ENCODE measurements at regions not wholly inside any gene's neighbourhood (a gene's known extent, or its start where the extent isn't known, plus 50 kb on each side); places are given as distances from the start of the nearest gene placed in this dataset.

DNA sequence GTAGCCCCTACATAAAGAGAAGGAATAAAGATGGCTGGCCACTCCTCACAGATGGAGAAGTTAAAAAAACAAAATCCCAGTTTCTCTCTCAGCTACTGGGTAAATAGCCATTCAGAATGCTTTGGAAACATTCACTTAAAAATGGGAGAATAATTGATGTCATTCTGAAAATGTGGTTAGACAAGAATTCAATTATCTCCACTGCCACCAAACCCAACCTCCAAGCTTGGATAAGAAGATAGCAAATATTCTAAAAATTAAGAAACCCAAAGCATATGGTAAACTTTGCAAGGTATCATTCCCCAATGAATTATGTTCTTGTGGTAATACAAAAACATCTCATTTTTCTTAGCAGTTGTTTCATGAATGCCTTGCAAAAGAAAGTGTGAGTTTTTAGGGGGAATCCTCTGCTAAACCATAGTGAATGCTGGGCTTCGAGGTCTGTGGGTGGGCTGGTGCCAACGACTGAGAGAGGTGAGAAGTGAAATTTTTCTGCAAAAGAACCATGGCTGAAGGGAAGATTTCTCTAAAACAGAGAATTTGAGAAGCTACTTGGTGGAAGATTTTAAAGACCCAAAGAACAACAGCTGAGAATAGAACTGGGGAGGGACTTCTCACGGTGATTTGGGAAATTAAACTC, 497.9 kb upstream of the JARID2 start:
- TF ChIP-seq, protein P1, sequence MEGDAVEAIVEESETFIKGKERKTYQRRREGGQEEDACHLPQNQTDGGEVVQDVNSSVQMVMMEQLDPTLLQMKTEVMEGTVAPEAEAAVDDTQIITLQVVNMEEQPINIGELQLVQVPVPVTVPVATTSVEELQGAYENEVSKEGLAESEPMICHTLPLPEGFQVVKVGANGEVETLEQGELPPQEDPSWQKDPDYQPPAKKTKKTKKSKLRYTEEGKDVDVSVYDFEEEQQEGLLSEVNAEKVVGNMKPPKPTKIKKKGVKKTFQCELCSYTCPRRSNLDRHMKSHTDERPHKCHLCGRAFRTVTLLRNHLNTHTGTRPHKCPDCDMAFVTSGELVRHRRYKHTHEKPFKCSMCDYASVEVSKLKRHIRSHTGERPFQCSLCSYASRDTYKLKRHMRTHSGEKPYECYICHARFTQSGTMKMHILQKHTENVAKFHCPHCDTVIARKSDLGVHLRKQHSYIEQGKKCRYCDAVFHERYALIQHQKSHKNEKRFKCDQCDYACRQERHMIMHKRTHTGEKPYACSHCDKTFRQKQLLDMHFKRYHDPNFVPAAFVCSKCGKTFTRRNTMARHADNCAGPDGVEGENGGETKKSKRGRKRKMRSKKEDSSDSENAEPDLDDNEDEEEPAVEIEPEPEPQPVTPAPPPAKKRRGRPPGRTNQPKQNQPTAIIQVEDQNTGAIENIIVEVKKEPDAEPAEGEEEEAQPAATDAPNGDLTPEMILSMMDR (IDR thresholded peaks at IDR 0.05), result no peak

DNA sequence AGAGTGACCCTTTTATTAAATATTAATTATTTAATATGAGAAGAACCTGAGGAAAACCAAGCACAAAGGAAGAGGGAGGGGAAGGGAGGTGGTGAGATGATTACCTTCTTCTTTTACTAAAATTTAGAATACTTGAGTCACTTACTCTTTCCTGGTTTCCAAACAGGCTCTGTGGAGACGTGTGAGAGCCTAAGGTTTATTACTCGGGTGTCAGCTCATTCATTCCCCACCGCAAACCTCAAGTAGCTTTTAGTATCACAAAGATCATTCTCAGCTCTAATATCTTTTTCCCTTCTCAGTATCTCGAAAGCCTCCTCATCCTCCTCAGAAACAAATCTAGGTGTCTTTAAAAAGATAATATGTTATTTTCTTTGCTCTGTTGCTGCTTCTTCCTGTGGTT, 497.2 kb upstream of the JARID2 start:
- Mint-ChIP-seq H3K27ac (ENCODE audit: unreplicated experiment) (no peak overlapping the region), H3K4me3 (ENCODE audit: unreplicated experiment) (no peak overlapping the region), H3K36me3 (ENCODE audit: unreplicated experiment) (no peaks in the 10 kb centered on the region), H3K9me3 (ENCODE audit: unreplicated experiment) (peaks cover 8% of the 10 kb centered on the region), H3K4me1 (ENCODE audit: unreplicated experiment) (peaks cover 28% of the 10 kb centered on the region), H3K27me3 (ENCODE audit: unreplicated experiment) (no peaks in the 10 kb centered on the region)
- no peak for DNase-seq (ENCODE audit: extremely low spot score, unreplicated experiment)
- TF ChIP-seq, protein P1 (IDR thresholded peaks at IDR 0.05), result no peak

More for the DNA sequence above, 497.9 kb upstream of the JARID2 start:
- Mint-ChIP-seq H3K27me3 (ENCODE audit: unreplicated experiment) (no peaks in the 10 kb centered on the region), H3K4me1 (ENCODE audit: unreplicated experiment) (peaks cover 35% of the 10 kb centered on the region), H3K9me3 (ENCODE audit: unreplicated experiment) (peaks cover 6% of the 10 kb centered on the region), H3K27ac (ENCODE audit: unreplicated experiment) (no peak overlapping the region), H3K36me3 (ENCODE audit: unreplicated experiment) (no peaks in the 10 kb centered on the region), H3K4me3 (ENCODE audit: unreplicated experiment) (no peak overlapping the region)
- no peak for DNase-seq (ENCODE audit: extremely low spot score, unreplicated experiment)

DNA sequence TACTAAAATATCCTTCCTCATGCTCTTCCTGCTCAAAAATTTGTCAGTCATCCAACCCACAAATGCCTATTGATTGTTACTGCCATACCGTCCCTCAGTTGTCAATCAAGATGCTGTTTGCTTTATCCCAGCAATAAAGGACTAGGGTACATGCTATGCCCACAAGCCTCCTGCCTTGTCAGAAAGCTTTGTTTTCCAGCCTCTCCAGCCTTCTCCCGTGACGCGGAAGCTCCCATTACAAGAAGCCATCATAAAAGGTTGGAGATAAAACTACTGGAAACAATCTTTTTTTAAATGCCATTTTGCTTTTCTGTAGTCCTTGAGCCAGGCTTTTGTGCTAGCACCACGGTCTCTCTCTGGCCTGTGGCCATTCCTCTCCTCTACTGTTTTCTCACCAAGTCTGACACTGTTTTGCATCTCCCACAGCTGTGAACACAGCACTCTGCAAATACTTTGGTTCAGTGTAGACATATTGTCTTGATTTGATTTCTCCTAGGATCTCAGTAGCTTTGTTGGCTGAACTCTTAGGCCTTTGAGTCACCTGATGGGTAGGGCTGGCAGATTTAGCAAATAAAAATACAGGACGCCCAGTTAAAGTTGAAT, 495.7 kb upstream of the JARID2 start:
- H3K9me3 Mint-ChIP-seq (ENCODE audit: unreplicated experiment), result peaks cover 10% of the 10 kb centered on the region
- TF ChIP-seq, protein P1 (IDR thresholded peaks at IDR 0.05), result no peak
- no peak overlapping the region for H3K4me3 Mint-ChIP-seq (ENCODE audit: unreplicated experiment)
- DNase-seq (ENCODE audit: extremely low spot score, unreplicated experiment), result no peak
- H3K36me3 Mint-ChIP-seq (ENCODE audit: unreplicated experiment), result no peaks in the 10 kb centered on the region
- no peaks in the 10 kb centered on the region for H3K27me3 Mint-ChIP-seq (ENCODE audit: unreplicated experiment)
- H3K27ac Mint-ChIP-seq (ENCODE audit: unreplicated experiment), result peak overlapping the region; percentile 12
- peaks cover 17% of the 10 kb centered on the region for H3K4me1 Mint-ChIP-seq (ENCODE audit: unreplicated experiment)

DNA sequence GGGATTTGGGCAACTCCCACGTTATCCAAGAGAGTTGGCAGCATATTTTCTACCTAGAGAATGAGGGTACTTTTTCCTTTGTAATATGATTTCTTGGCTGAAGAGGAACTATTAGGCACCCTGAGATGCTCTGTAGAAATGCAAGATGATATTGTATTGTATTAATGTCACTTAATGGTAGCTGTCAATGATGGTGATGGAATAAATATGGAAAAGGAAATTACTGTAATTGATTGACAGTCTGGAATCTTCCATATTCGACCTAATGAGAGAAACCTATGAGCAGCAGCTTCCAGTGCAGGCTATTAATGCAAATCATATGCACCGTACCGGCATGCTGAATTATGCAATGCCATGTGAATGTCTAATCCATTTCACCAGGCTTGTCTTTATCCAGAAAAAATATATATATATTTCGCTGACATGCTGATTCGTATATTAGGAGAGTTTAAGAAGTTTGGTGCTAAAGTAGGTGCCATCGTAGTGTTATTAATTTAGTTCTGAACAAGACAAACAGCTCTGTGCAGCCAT, 494.2 kb upstream of the JARID2 start:
- no peak for DNase-seq (ENCODE audit: extremely low spot score, unreplicated experiment)
- no peak overlapping the region for H3K27ac Mint-ChIP-seq (ENCODE audit: unreplicated experiment)
- no peak overlapping the region for H3K4me3 Mint-ChIP-seq (ENCODE audit: unreplicated experiment)
- H3K27me3 Mint-ChIP-seq (ENCODE audit: unreplicated experiment), result no peaks in the 10 kb centered on the region
- no peaks in the 10 kb centered on the region for H3K36me3 Mint-ChIP-seq (ENCODE audit: unreplicated experiment)
- peaks cover 5% of the 10 kb centered on the region for H3K9me3 Mint-ChIP-seq (ENCODE audit: unreplicated experiment)
- TF ChIP-seq, protein P1 (IDR thresholded peaks at IDR 0.05), result no peak
- H3K4me1 Mint-ChIP-seq (ENCODE audit: unreplicated experiment), result peaks cover 5% of the 10 kb centered on the region

DNA sequence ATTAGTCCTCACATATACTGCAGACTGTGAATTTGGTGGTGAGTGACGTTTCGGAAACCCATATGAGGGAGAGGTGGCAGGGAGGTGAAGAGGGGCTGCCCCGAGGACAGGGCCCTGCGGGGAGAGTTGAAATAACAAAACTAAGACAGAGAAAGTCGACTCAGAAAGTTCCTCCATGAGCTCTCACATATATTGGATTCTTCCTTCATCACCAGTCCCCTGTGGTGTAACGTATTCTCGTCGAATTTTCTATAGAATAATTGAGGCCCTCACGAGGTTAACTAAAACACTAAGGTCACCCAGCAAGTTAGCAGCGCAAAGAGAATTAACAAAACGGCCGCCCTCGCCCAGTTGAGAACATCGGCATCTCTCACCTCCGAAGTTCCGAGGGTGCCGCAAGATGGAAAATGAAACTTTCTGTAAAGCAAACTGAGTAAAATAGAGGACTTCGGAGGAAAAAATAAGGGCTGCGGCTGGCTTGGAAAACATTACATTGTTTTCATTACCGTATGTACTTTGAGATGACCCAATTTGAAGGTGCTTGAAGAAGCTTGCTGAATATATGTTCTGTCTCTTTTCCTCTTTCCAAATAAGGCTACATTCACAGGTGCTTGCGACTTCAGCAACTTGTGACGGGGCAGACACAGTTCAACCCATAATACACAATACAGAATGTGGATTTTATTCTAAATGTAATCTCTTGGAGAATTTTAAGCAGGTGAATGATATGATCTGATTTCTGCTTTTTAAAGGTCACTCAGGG, 490.9 kb upstream of the JARID2 start:
- no peaks in the 10 kb centered on the region for H3K27me3 Mint-ChIP-seq (ENCODE audit: unreplicated experiment)
- TF ChIP-seq, protein P1 (IDR thresholded peaks at IDR 0.05), result no peak
- H3K4me1 Mint-ChIP-seq (ENCODE audit: unreplicated experiment), result no peaks in the 10 kb centered on the region
- no peaks in the 10 kb centered on the region for H3K36me3 Mint-ChIP-seq (ENCODE audit: unreplicated experiment)
- no peak overlapping the region for H3K4me3 Mint-ChIP-seq (ENCODE audit: unreplicated experiment)
- H3K27ac Mint-ChIP-seq (ENCODE audit: unreplicated experiment), result no peak overlapping the region
- H3K9me3 Mint-ChIP-seq (ENCODE audit: unreplicated experiment), result peaks cover 5% of the 10 kb centered on the region
- DNase-seq (ENCODE audit: extremely low spot score, unreplicated experiment), result no peak

Data from osteocyte (in vitro differentiated cells).